ENCODE measurements at regions not wholly inside any gene's neighbourhood (a gene's known extent, or its start where the extent isn't known, plus 50 kb on each side); places are given as distances from the start of the nearest gene placed in this dataset.

DNA sequence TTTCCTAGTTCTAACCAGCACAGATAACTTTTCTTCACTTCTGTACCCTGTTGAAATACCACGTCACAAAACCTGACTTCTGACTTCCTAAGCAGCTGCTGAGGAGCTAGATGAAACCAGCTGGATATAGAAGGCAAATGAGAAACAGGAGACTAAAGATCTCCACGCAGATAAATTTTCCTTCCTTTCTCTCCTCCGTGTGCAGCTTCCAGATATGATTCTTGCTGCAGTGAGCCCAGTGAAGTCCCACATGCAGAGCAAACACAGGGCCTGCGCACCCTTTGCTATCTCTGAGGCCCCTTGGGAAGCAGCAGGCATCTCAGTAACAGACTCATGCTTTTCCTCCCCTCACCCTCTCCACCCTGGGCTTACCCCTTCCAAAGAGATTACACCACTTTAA is 1638.3 kb downstream of the MAT2B start:
- TF ChIP-seq POLR2A (IDR thresholded peaks at IDR 0.05; ENCODE audit: low read length) (no peak), GATA1 (IDR thresholded peaks at IDR 0.05; ENCODE audit: low read depth, low read length) (no peak)
